ENCODE measurements at regions not wholly inside any gene's neighbourhood (a gene's known extent, or its start where the extent isn't known, plus 50 kb on each side); places are given as distances from the start of the nearest gene placed in this dataset.

GRCh38 chr10:36354633-36355032 is 712.5 kb upstream of the FZD8 start:
- CTCF ChIA-PET: no interaction called here
- H3K27ac ChIP-seq: no peak overlapping the region
- no peak for DNase-seq (ENCODE audit: low spot score)
- POLR2A ChIA-PET (ENCODE audit: low non-redundant PET): no interaction called here
- no peak for TF ChIP-seq CTCF (conservative IDR thresholded peaks at IDR 0.05; ENCODE audit: low read depth)

DNA sequence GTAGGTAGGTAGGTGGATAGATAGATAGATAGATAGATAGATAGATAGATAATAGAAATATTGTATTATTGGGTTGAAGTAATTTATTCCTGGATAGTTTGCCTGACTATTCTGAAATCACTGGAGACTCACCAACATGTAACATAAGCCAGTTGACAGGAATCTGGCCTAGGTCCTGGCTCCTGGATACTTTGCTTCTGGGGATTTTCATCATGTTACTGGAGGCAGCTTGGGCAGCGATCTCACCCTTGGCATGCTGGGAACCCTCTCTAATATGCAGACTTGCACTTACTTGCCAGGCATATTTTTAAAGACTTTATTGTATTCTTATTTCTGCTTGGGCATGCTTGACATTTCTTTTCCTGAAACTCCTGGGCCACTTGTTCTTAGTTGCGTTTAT is 709.1 kb upstream of the FZD8 start:
- H3K27ac ChIP-seq: no peak overlapping the region
- POLR2A ChIA-PET (ENCODE audit: low non-redundant PET): interaction anchor here (0.7 kb wide), 1 partner anchor 15 kb away, joined by 4 read pairs; no protein-coding TSS in a partner anchor
- no peak for DNase-seq (ENCODE audit: low spot score)
- TF ChIP-seq CTCF (conservative IDR thresholded peaks at IDR 0.05; ENCODE audit: low read depth): no peak
- CTCF ChIA-PET: interaction anchor here (0.6 to 0.7 kb wide), 2 partner anchors 11 to 58 kb away, joined by 3 to 5 read pairs; no protein-coding TSS in a partner anchor

DNA sequence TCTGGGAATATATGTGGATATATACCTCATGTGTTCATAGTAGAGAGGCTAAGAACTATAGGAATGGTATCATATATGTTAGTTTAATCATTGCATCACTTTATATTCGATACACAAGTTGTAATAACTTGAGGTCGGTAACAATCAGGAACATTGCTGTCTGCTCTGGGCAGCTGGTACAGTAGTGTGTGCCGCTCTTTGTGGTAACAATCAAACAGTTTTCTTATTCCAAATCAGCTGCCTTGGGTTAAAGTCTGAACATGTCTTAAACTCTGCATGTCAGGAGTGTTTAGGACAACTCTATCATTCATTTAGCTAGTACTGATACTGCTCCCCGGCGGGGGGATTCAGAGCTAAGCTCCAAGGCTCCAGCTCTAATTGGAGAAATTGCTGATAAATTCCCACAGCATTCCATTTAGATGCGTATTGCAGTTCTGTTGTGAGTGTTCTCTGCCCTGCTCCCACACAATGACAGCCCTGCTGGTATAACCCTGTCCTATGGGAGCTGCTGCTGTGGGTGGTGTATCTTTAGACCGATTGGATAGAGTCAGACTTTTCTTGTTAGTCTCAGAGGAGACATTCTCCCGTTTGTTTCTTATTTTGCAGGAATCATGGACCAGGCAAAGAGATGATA is 707.5 kb upstream of the FZD8 start:
- TF ChIP-seq CTCF (conservative IDR thresholded peaks at IDR 0.05; ENCODE audit: low read depth): no peak
- no peak for DNase-seq (ENCODE audit: low spot score)
- POLR2A ChIA-PET (ENCODE audit: low non-redundant PET): no interaction called here
- CTCF ChIA-PET: interaction anchor here (0.6 kb wide), 1 partner anchor 820 kb away, joined by 3 read pairs; no protein-coding TSS in a partner anchor
- no peak overlapping the region for H3K27ac ChIP-seq

- no peak overlapping the region for H3K27ac ChIP-seq
- CTCF ChIA-PET: no interaction called here
- no peak for DNase-seq (ENCODE audit: low spot score)
- TF ChIP-seq CTCF (conservative IDR thresholded peaks at IDR 0.05; ENCODE audit: low read depth): no peak
- POLR2A ChIA-PET (ENCODE audit: low non-redundant PET): no interaction called here
Measured at GRCh38 chr10:36345807-36346206, 703.7 kb upstream of the FZD8 start.

- no peak overlapping the region for H3K27ac ChIP-seq
- TF ChIP-seq CTCF (conservative IDR thresholded peaks at IDR 0.05; ENCODE audit: low read depth): no peak
- ChIA-PET CTCF (no interaction called here), POLR2A (ENCODE audit: low non-redundant PET) (no interaction called here)
- no peak for DNase-seq (ENCODE audit: low spot score)
Measured at GRCh38 chr10:36345175-36345533, 703.1 kb upstream of the FZD8 start.

DNA sequence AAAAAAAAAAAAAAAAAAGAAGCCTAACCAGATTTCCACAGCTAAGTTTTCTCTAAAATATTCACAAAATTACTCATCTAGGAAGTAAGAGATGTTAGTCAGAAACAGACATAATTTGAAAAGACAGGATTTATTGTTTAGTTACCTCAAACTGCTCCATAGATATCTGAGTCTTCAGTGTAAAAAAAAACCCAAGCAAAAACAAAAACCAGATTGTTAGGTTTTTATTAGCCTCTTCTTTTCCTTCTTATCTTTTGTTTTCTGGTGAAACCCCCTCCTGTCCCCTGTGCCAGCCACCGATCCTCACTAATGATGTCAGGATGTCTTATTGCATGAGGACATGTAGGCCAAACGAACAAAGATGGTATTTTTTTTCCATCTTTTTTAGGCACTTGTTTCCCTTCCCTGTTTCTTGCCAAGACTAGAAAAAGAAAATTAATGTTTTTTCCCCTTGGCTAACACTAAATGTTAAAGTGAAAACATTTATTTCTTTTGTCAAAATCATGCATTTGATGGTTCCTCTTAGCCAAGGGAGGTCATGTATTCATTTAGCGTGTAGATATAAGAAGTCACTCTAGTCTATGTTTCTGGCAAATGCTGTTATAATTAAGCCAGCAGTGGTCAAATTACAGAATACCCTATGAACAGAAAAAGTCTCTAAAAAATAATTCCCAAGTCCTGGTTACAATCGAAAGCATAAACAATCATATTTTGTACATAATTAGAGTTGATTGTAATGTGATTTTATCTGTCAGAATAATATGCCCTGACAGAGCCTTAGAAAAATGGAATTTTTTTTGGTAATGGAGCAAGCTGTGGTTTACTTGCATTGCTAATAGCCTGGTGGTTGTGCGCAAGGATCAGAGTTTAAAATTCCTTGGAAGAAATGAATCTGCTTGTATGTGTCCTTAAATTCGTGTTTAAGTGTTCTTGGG is 702.4 kb upstream of the FZD8 start:
- no peak for DNase-seq (ENCODE audit: low spot score)
- ChIA-PET CTCF (interaction anchor here (0.7 kb wide), 1 partner anchor 34 kb away, joined by 3 read pairs; no protein-coding TSS in a partner anchor), POLR2A (ENCODE audit: low non-redundant PET) (no interaction called here)
- no peak for TF ChIP-seq CTCF (conservative IDR thresholded peaks at IDR 0.05; ENCODE audit: low read depth)
- H3K27ac ChIP-seq: no peak overlapping the region

Data from RWPE1 (cell line).